DND-41 (cell line): ENCODE measurements at regions not wholly inside any gene's neighbourhood (a gene's known extent, or its start where the extent isn't known, plus 50 kb on each side); places are given as distances from the start of the nearest gene placed in this dataset.

Experiments
- EZH2 ChIP-seq: IDR thresholded peaks from 3 replicates; pipeline ENCODE4 v1.6.1; 2012; ENCODE audit warnings: borderline replicate concordance, low read depth, mild to moderate bottlenecking, moderate library complexity, low read length, inconsistent platforms; ENCODE audit not compliant: severe bottlenecking
- TF ChIP-seq, protein P1 (sequence below): IDR thresholded peaks from 2 replicates; pipeline ENCODE4 v1.5.1; 2012; ENCODE audit warnings: borderline replicate concordance, low read length, moderate library complexity, mild to moderate bottlenecking; ENCODE audit not compliant: poor library complexity, severe bottlenecking; ENCODE audit errors: extremely low read depth

DNA sequence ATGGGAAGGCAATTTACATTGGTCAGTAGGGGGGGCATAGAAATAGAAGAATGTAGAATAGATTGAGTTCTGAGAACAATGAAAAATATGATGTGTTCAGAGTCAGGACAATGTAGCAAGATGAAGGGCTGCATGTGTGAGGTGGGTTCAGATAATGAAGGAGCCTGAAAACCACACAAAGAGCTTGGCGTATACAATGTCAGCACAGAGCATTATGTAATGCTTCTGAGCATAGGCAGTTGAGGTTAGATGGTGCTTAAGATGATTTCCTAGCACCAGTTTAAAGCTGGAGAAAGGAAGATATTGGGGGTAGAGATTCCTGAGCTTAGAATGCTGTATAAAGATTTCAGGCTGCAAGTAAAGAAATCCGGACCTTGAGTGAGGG lies 202.0 kb upstream of the SNX7 start:
- TF ChIP-seq, protein P1, sequence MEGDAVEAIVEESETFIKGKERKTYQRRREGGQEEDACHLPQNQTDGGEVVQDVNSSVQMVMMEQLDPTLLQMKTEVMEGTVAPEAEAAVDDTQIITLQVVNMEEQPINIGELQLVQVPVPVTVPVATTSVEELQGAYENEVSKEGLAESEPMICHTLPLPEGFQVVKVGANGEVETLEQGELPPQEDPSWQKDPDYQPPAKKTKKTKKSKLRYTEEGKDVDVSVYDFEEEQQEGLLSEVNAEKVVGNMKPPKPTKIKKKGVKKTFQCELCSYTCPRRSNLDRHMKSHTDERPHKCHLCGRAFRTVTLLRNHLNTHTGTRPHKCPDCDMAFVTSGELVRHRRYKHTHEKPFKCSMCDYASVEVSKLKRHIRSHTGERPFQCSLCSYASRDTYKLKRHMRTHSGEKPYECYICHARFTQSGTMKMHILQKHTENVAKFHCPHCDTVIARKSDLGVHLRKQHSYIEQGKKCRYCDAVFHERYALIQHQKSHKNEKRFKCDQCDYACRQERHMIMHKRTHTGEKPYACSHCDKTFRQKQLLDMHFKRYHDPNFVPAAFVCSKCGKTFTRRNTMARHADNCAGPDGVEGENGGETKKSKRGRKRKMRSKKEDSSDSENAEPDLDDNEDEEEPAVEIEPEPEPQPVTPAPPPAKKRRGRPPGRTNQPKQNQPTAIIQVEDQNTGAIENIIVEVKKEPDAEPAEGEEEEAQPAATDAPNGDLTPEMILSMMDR, result no peak
- no peak for TF ChIP-seq EZH2
